ENCODE measurements at regions not wholly inside any gene's neighbourhood (a gene's known extent, or its start where the extent isn't known, plus 50 kb on each side); places are given as distances from the start of the nearest gene placed in this dataset.

DNA sequence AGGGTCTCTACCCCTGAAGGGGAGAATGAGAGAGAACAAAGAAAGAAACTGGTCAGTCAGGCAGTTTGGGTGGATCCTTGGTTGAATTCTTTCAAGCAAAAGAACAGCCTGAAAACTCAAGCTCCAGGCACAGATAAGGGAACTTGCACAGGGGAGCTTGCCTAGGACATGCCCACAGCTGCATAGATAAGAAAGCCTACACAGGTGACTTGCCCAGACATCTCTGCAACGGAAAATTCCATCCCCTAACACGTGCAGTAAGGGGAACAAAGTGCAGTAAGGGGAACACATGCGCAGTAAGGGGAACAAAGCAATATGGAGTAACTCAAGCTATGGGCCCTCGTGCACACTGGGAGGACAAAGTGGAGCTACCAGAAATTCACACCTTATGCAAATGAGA lies 540.1 kb upstream of the MIS18BP1 start:
- Histone ChIP-seq H3K4me2 (ENCODE audit: low read length) (no peak overlapping the region), H3K9me2 (replicated peaks; ENCODE audit: low read length) (no peaks in the 10 kb centered on the region), H3K36me3 (ENCODE audit: low read depth, low read length) (no peaks in the 10 kb centered on the region), H3K9ac (ENCODE audit: low read length) (no peak overlapping the region), H2AFZ (ENCODE audit: low read length) (no peak overlapping the region), H3K27me3 (ENCODE audit: low read length) (no peaks in the 10 kb centered on the region), H4K20me1 (ENCODE audit: low read length) (no peaks in the 10 kb centered on the region), H3K4me1 (ENCODE audit: insufficient read depth, low read length) (no peaks in the 10 kb centered on the region), H3K79me2 (ENCODE audit: low read length) (no peaks in the 10 kb centered on the region), H3F3A (ENCODE audit: low read length, unreplicated experiment) (no peaks in the 10 kb centered on the region), H3K4me3 (ENCODE audit: low read length) (no peak overlapping the region), H3K27ac (ENCODE audit: low read length) (no peak overlapping the region), H3K9me3 (ENCODE audit: low read length) (no peaks in the 10 kb centered on the region)
- ATAC-seq = no peak
- intact Hi-C loops (cut with micrococcal nuclease) = no loop called here
- CTCF ChIA-PET = no interaction called here
- no TSS peak for BruUV-seq (replicated peaks)
- TF ChIP-seq EZH2 (IDR thresholded peaks at IDR 0.05; ENCODE audit: low read length, unreplicated experiment) = no peak
- TF ChIP-seq, protein P1, sequence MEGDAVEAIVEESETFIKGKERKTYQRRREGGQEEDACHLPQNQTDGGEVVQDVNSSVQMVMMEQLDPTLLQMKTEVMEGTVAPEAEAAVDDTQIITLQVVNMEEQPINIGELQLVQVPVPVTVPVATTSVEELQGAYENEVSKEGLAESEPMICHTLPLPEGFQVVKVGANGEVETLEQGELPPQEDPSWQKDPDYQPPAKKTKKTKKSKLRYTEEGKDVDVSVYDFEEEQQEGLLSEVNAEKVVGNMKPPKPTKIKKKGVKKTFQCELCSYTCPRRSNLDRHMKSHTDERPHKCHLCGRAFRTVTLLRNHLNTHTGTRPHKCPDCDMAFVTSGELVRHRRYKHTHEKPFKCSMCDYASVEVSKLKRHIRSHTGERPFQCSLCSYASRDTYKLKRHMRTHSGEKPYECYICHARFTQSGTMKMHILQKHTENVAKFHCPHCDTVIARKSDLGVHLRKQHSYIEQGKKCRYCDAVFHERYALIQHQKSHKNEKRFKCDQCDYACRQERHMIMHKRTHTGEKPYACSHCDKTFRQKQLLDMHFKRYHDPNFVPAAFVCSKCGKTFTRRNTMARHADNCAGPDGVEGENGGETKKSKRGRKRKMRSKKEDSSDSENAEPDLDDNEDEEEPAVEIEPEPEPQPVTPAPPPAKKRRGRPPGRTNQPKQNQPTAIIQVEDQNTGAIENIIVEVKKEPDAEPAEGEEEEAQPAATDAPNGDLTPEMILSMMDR (conservative IDR thresholded peaks at IDR 0.05; ENCODE audit: low read depth, low read length) = no peak
- TF ChIP-seq EZH2phosphoT487 (IDR thresholded peaks at IDR 0.05; ENCODE audit: borderline replicate concordance, low read length) = no peak
- no peak for DNase-seq
- POLR2A ChIA-PET (ENCODE audit: unreplicated experiment) = no interaction called here

DNA sequence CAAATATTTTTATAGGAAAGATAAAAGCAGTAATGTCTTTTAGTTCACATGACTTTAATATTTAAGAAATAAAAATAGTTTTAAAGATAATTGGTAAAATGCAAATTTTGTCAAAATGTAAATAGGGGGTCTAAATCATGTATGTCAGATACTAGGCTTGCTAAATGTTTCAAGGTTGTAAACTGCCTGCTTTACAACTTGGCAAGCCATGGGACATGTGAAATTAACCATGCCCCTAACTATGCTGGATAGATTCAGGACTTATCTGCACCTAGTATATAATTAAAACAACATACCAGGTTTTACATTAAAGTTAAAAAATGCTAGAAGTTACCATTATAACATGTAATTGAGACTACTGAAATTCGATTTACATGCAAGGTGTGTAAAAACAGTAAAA lies 537.3 kb upstream of the MIS18BP1 start:
- H3F3A ChIP-seq (ENCODE audit: low read length, unreplicated experiment) = no peaks in the 10 kb centered on the region
- DNase-seq (no peak), ATAC-seq (no peak)
- no peak overlapping the region for H3K4me2 ChIP-seq (ENCODE audit: low read length)
- no peaks in the 10 kb centered on the region for H3K36me3 ChIP-seq (ENCODE audit: low read depth, low read length)
- H3K79me2 ChIP-seq (ENCODE audit: low read length) = no peaks in the 10 kb centered on the region
- no peak overlapping the region for H3K4me3 ChIP-seq (ENCODE audit: low read length)
- no peaks in the 10 kb centered on the region for H4K20me1 ChIP-seq (ENCODE audit: low read length)
- BruUV-seq (replicated peaks) = no TSS peak
- ChIA-PET POLR2A (ENCODE audit: unreplicated experiment) (no interaction called here), CTCF (no interaction called here)
- H3K9me3 ChIP-seq (ENCODE audit: low read length) = peaks cover 6% of the 10 kb centered on the region; the same call in 1 of the 2 replicates
- no peaks in the 10 kb centered on the region for H3K9me2 ChIP-seq (replicated peaks; ENCODE audit: low read length)
- no peaks in the 10 kb centered on the region for H3K4me1 ChIP-seq (ENCODE audit: insufficient read depth, low read length)
- H3K27me3 ChIP-seq (ENCODE audit: low read length) = no peaks in the 10 kb centered on the region
- intact Hi-C loops (cut with micrococcal nuclease) = no loop called here
- no peak overlapping the region for H3K9ac ChIP-seq (ENCODE audit: low read length)
- H3K27ac ChIP-seq (ENCODE audit: low read length) = no peak overlapping the region
- no peak overlapping the region for H2AFZ ChIP-seq (ENCODE audit: low read length)
- no peak for TF ChIP-seq EZH2 (IDR thresholded peaks at IDR 0.05; ENCODE audit: low read length, unreplicated experiment)
- TF ChIP-seq, protein P1 (conservative IDR thresholded peaks at IDR 0.05; ENCODE audit: low read depth, low read length) = no peak
- TF ChIP-seq EZH2phosphoT487 (IDR thresholded peaks at IDR 0.05; ENCODE audit: borderline replicate concordance, low read length) = no peak

DNA sequence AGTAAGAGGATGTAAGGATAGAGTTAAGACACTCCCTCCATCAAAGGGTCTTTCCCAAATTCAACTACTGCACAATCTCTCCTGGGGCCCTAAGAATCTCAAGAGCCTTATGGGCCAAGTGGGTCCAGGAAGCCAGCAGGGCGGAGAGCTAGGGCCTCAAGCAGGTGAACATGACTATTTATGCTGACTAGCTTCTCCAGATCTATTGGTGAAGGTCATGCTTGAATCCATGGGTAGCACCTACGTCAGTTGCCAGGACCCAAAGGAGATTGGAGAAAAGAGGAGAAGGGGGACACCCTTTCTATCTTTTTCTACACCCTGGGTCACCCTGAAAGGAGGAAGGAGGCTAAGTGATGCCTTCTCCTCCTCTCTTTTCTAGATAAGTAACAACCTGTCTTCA lies 534.2 kb upstream of the MIS18BP1 start:
- no peaks in the 10 kb centered on the region for H3K36me3 ChIP-seq (ENCODE audit: low read depth, low read length)
- TF ChIP-seq, protein P1 (conservative IDR thresholded peaks at IDR 0.05; ENCODE audit: low read depth, low read length) = no peak
- TF ChIP-seq EZH2 (IDR thresholded peaks at IDR 0.05; ENCODE audit: low read length, unreplicated experiment) = no peak
- no peak for TF ChIP-seq EZH2phosphoT487 (IDR thresholded peaks at IDR 0.05; ENCODE audit: borderline replicate concordance, low read length)
- no peak overlapping the region for H3K4me2 ChIP-seq (ENCODE audit: low read length)
- no peak overlapping the region for H3K9ac ChIP-seq (ENCODE audit: low read length)
- no peak overlapping the region for H3K4me3 ChIP-seq (ENCODE audit: low read length)
- CTCF ChIA-PET = no interaction called here
- H3K4me1 ChIP-seq (ENCODE audit: insufficient read depth, low read length) = no peaks in the 10 kb centered on the region
- peaks cover 6% of the 10 kb centered on the region; the same call in 1 of the 2 replicates for H3K9me3 ChIP-seq (ENCODE audit: low read length)
- H2AFZ ChIP-seq (ENCODE audit: low read length) = no peak overlapping the region
- H3K27me3 ChIP-seq (ENCODE audit: low read length) = no peaks in the 10 kb centered on the region
- DNase-seq = no peak
- no peak overlapping the region for H3K27ac ChIP-seq (ENCODE audit: low read length)
- ATAC-seq = no peak
- H3K79me2 ChIP-seq (ENCODE audit: low read length) = no peaks in the 10 kb centered on the region
- no peaks in the 10 kb centered on the region for H4K20me1 ChIP-seq (ENCODE audit: low read length)
- intact Hi-C loops (cut with micrococcal nuclease) = no loop called here
- BruUV-seq (replicated peaks) = no TSS peak
- no peaks in the 10 kb centered on the region for H3F3A ChIP-seq (ENCODE audit: low read length, unreplicated experiment)
- POLR2A ChIA-PET (ENCODE audit: unreplicated experiment) = no interaction called here
- H3K9me2 ChIP-seq (replicated peaks; ENCODE audit: low read length) = no peaks in the 10 kb centered on the region
